Neural cell (in vitro differentiated cells): ENCODE measurements at regions not wholly inside any gene's neighbourhood (a gene's known extent, or its start where the extent isn't known, plus 50 kb on each side); places are given as distances from the start of the nearest gene placed in this dataset.

Source experiments
- H2AFZ ChIP-seq: fragments of 200-600, 300-800 bp; sonication (generic), shearing (Covaris generic); 2 replicates; pipeline ENCODE4 v1.6.0; 2014; ENCODE audit warnings: low read depth, mild to moderate bottlenecking, antibody characterized with exemption, low read length, moderate library complexity
- H3F3A ChIP-seq: fragments of 200-600 bp; shearing (Covaris generic); 2 replicates; pipeline ENCODE4 v1.6.1; 2016; ENCODE audit warnings: mild to moderate bottlenecking, moderate library complexity, mixed read lengths, antibody characterized with exemption, low read length; ENCODE audit not compliant: insufficient read depth, poor library complexity, severe bottlenecking
- H3K27ac ChIP-seq: fragments of 200-600, 300-800 bp; sonication (generic), shearing (Covaris generic); 2 replicates; pipeline ENCODE4 v1.5.1; 2014; ENCODE audit warnings: mild to moderate bottlenecking, low read length, moderate library complexity
- H3K27me3 ChIP-seq: fragments of 300-800, 200-600 bp; sonication (generic), shearing (Covaris generic); 2 replicates; pipeline ENCODE4 v1.6.0; 2014; ENCODE audit warnings: mild to moderate bottlenecking, low read depth, low read length, moderate library complexity; ENCODE audit not compliant: insufficient read depth
- H3K36me3 ChIP-seq: fragments of 300-800, 200-600 bp; sonication (generic), shearing (Covaris generic); 2 replicates; pipeline ENCODE4 v1.5.1; 2014; ENCODE audit warnings: mild to moderate bottlenecking, antibody characterized with exemption, low read length, moderate library complexity; ENCODE audit not compliant: insufficient read depth
- H3K4me2 ChIP-seq: fragments of 300-800, 200-600 bp; sonication (generic), shearing (Covaris generic); 2 replicates; pipeline ENCODE4 v1.6.0; 2014; ENCODE audit warnings: mild to moderate bottlenecking, low read length
- H3K4me3 ChIP-seq: fragments of 300-800, 200-600 bp; sonication (generic), shearing (Covaris generic); 2 replicates; pipeline ENCODE4 v1.5.1; 2014; ENCODE audit warnings: mild to moderate bottlenecking, low read length, moderate library complexity
- H3K79me2 ChIP-seq: fragments of 200-600 bp; shearing (Covaris generic); replicated peaks from 2 replicates; pipeline ENCODE4 v1.6.0; 2014; ENCODE audit warnings: mild to moderate bottlenecking, low read length, moderate library complexity; ENCODE audit not compliant: insufficient read depth
- H3K9ac ChIP-seq: fragments of 300-800, 200-600 bp; sonication (generic), shearing (Covaris generic); 2 replicates; pipeline ENCODE4 v1.6.1; 2016; ENCODE audit warnings: mild to moderate bottlenecking, low read length, mixed read lengths
- H3K9me2 ChIP-seq: fragments of 200-600 bp; shearing (Covaris generic); 2 replicates; pipeline ENCODE4 v1.6.1; 2016; ENCODE audit warnings: mild to moderate bottlenecking, low read length, mixed read lengths; ENCODE audit not compliant: insufficient read depth
- H3K9me3 ChIP-seq: fragments of 200-600, 300-800 bp; sonication (generic), shearing (Covaris generic); 2 replicates; pipeline ENCODE4 v1.6.1; 2016; ENCODE audit warnings: mild to moderate bottlenecking, mixed run types, low read length, moderate library complexity, mixed read lengths
- H4K20me1 ChIP-seq: fragments of 200-600 bp; shearing (Covaris generic); 2 replicates; pipeline ENCODE4 v1.6.1; 2016; ENCODE audit warnings: mild to moderate bottlenecking, mixed run types; ENCODE audit not compliant: insufficient read depth
- CTCF ChIP-seq: fragments of 450-650 bp; IDR thresholded peaks from 2 replicates; pipeline ENCODE4 v1.5.1; 2014; ENCODE audit warnings: antibody characterized with exemption, mild to moderate bottlenecking, moderate library complexity; ENCODE audit not compliant: poor library complexity, severe bottlenecking
- EP300 ChIP-seq: fragments of 450-650 bp; conservative IDR thresholded peaks from 2 replicates; pipeline ENCODE4 v1.6.1; 2014; ENCODE audit warnings: antibody characterized with exemption, mild to moderate bottlenecking, moderate library complexity; ENCODE audit not compliant: poor library complexity, severe bottlenecking
- EZH2 ChIP-seq: fragments of 200-600, 300-800 bp; shearing (Covaris generic), sonication (generic); IDR thresholded peaks from 2 replicates; pipeline ENCODE4 v1.6.1; 2014; ENCODE audit warnings: antibody characterized with exemption, low read length, borderline replicate concordance, mild to moderate bottlenecking; ENCODE audit not compliant: insufficient read depth, poor library complexity, severe bottlenecking
- MXI1 ChIP-seq: fragments of 450-650 bp; conservative IDR thresholded peaks from 2 replicates; pipeline ENCODE4 v1.6.1; 2014; ENCODE audit warnings: antibody characterized with exemption, mild to moderate bottlenecking; ENCODE audit not compliant: poor library complexity, severe bottlenecking
- POLR2AphosphoS5 ChIP-seq: IDR thresholded peaks from 2 replicates; pipeline ENCODE4 v1.6.1; 2012
- RAD21 ChIP-seq: fragments of 450-650 bp; conservative IDR thresholded peaks from 2 replicates; pipeline ENCODE4 v1.6.1; 2014; ENCODE audit warnings: antibody characterized with exemption, mild to moderate bottlenecking, moderate library complexity
- SMC3 ChIP-seq: fragments of 450-650 bp; conservative IDR thresholded peaks from 2 replicates; pipeline ENCODE4 v1.6.1; 2014; ENCODE audit warnings: antibody characterized with exemption, mild to moderate bottlenecking, moderate library complexity; ENCODE audit not compliant: poor library complexity
- TAF1 ChIP-seq: IDR thresholded peaks from 2 replicates; pipeline ENCODE4 v1.6.1; 2012; ENCODE audit warnings: low read depth
- TF ChIP-seq, protein P1 (sequence below): IDR thresholded peaks from 2 replicates; pipeline ENCODE4 v1.6.1; 2012; ENCODE audit warnings: borderline replicate concordance

GRCh38 chr17:77736199-77736585, 222.3 kb upstream of the TNRC6C start:
- H3K4me3 ChIP-seq: peak overlapping the region; percentile 5
- no peaks in the 10 kb centered on the region for H3K79me2 ChIP-seq
- H3K27ac ChIP-seq: no peak overlapping the region
- H3K4me2 ChIP-seq: no peak overlapping the region
- no peaks in the 10 kb centered on the region for H3K36me3 ChIP-seq
- peak; percentile 21 for TF ChIP-seq POLR2AphosphoS5
- no peak for TF ChIP-seq RAD21
- no peaks in the 10 kb centered on the region for H4K20me1 ChIP-seq
- no peak overlapping the region for H2AFZ ChIP-seq
- H3K9ac ChIP-seq: no peak overlapping the region
- H3F3A ChIP-seq: no peaks in the 10 kb centered on the region
- peaks cover 3% of the 10 kb centered on the region for H3K9me3 ChIP-seq
- no peaks in the 10 kb centered on the region for H3K9me2 ChIP-seq
- H3K27me3 ChIP-seq: no peaks in the 10 kb centered on the region

DNA sequence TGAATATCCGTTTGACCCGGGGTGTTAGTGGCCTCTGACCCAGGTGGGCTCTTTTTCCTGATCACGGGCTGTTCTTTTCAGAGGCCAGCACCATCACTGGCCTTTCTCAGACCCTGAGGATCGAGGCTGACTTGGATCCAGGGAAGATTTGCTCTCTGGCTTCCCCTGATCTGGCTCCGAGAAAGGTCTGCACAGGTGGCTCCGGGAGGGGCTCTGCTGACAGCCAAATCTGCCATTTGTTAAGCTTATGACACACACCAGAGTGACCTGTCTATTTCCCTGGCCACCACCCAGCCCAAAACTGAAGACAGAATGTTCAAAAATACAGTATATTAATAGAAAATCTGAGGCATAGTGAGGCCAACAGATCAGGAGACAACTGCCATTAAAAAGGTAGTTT, 221.8 kb upstream of the TNRC6C start:
- H3K4me3 ChIP-seq: peak overlapping the region; percentile 5
- H3K79me2 ChIP-seq: no peaks in the 10 kb centered on the region
- H3K4me2 ChIP-seq: no peak overlapping the region
- H3K36me3 ChIP-seq: no peaks in the 10 kb centered on the region
- no peaks in the 10 kb centered on the region for H3F3A ChIP-seq
- no peak overlapping the region for H3K27ac ChIP-seq
- no peak overlapping the region for H2AFZ ChIP-seq
- TF ChIP-seq, protein P1, sequence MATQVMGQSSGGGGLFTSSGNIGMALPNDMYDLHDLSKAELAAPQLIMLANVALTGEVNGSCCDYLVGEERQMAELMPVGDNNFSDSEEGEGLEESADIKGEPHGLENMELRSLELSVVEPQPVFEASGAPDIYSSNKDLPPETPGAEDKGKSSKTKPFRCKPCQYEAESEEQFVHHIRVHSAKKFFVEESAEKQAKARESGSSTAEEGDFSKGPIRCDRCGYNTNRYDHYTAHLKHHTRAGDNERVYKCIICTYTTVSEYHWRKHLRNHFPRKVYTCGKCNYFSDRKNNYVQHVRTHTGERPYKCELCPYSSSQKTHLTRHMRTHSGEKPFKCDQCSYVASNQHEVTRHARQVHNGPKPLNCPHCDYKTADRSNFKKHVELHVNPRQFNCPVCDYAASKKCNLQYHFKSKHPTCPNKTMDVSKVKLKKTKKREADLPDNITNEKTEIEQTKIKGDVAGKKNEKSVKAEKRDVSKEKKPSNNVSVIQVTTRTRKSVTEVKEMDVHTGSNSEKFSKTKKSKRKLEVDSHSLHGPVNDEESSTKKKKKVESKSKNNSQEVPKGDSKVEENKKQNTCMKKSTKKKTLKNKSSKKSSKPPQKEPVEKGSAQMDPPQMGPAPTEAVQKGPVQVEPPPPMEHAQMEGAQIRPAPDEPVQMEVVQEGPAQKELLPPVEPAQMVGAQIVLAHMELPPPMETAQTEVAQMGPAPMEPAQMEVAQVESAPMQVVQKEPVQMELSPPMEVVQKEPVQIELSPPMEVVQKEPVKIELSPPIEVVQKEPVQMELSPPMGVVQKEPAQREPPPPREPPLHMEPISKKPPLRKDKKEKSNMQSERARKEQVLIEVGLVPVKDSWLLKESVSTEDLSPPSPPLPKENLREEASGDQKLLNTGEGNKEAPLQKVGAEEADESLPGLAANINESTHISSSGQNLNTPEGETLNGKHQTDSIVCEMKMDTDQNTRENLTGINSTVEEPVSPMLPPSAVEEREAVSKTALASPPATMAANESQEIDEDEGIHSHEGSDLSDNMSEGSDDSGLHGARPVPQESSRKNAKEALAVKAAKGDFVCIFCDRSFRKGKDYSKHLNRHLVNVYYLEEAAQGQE: no peak
- TF ChIP-seq POLR2AphosphoS5: no peak
- no peak for TF ChIP-seq SMC3
- no peak for TF ChIP-seq TAF1
- no peak for TF ChIP-seq EZH2
- no peak for TF ChIP-seq RAD21
- TF ChIP-seq MXI1: no peak
- TF ChIP-seq EP300: no peak
- no peak for TF ChIP-seq CTCF
- H4K20me1 ChIP-seq: no peaks in the 10 kb centered on the region
- peaks cover 2% of the 10 kb centered on the region for H3K9me3 ChIP-seq
- no peaks in the 10 kb centered on the region for H3K27me3 ChIP-seq
- no peaks in the 10 kb centered on the region for H3K9me2 ChIP-seq
- H3K9ac ChIP-seq: no peak overlapping the region
